ENCODE measurements at regions not wholly inside any gene's neighbourhood (a gene's known extent, or its start where the extent isn't known, plus 50 kb on each side); places are given as distances from the start of the nearest gene placed in this dataset.

DNA sequence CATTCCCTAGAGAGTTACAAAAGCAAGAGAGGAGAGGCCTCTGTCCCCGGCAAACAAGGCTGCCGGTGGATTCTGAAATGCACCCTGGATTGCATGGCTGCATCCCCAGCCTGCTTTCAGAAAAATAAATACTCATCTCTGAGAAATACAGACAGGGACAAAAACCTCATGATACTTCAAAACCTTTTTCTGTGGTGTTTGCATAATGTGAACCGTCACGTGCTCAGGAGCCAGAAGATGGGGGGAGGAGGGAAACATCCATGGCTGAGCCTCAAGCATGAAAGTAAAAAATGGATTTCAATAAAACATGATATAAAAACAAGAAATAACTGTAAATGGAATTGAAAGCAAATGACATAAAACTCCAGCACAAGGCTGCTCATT is 198.5 kb upstream of the NCAM1 start:
- Histone ChIP-seq H2BK15ac (ENCODE audit: low read length) (no peak overlapping the region), H2BK5ac (ENCODE audit: low read depth, low read length) (no peak overlapping the region), H3K18ac (ENCODE audit: extremely low read depth, low read length) (no peak overlapping the region), H3K4me2 (ENCODE audit: insufficient read depth in 1 of 2, low read depth in 2 of 2, low read length in 2 of 2) (no peak overlapping the region), H3K4me1 (replicated peaks in 1 of 4; ENCODE audit: control insufficient read depth in 3 of 4, insufficient read depth in 4 of 4, low read length in 3 of 4) (no peaks in the 10 kb centered on the region), H3K9me3 (ENCODE audit: insufficient read depth in 2 of 2, low read depth in 1 of 2, low read length in 1 of 2) (no peaks in the 10 kb centered on the region), H3K27me3 (replicated peaks in 1 of 4; ENCODE audit: control insufficient read depth in 3 of 4, extremely low read depth in 1 of 4, insufficient read depth in 3 of 4, low read length in 3 of 4) (no peaks in the 10 kb centered on the region), H3K4ac (replicated peaks; ENCODE audit: insufficient read length, low read depth, low read length) (no peak overlapping the region), H2AFZ (ENCODE audit: low read length) (no peak overlapping the region), H4K20me1 (replicated peaks in 1 of 2; ENCODE audit: control insufficient read depth in 1 of 2, insufficient read depth in 2 of 2, low read length in 2 of 2) (no peaks in the 10 kb centered on the region), H3K23ac (ENCODE audit: insufficient read length) (no peak overlapping the region), H4K8ac (ENCODE audit: extremely low read depth, insufficient read depth, low read length) (no peak overlapping the region), H3K9ac (replicated peaks in 1 of 4; ENCODE audit: extremely low read depth in 1 of 4, low read depth in 3 of 4, low read length in 3 of 4) (no peak overlapping the region), H3K79me1 (ENCODE audit: low read depth, low read length) (no peaks in the 10 kb centered on the region), H2AK5ac (ENCODE audit: low read depth, low read length) (no peak overlapping the region), H2BK120ac (replicated peaks; ENCODE audit: low read depth, low read length) (no peak overlapping the region), H3K23me2 (ENCODE audit: low read depth, low read length) (no peaks in the 10 kb centered on the region), H4K5ac (ENCODE audit: insufficient read length, low read depth, low read length) (no peak overlapping the region), H3K14ac (ENCODE audit: insufficient read length) (no peak overlapping the region), H3K79me2 (ENCODE audit: control insufficient read depth in 1 of 2, insufficient read depth in 2 of 2, low read length in 2 of 2) (no peaks in the 10 kb centered on the region), H4K91ac (replicated peaks; ENCODE audit: insufficient read length, low read length) (no peak overlapping the region), H3K36me3 (ENCODE audit: control insufficient read depth in 2 of 4, insufficient read depth in 4 of 4, low read length in 3 of 4) (no peaks in the 10 kb centered on the region), H2BK12ac (ENCODE audit: low read depth, low read length) (no peak overlapping the region), H2BK20ac (ENCODE audit: low read length) (no peak overlapping the region), H3K27ac (ENCODE audit: low read depth, low read length) (no peak overlapping the region), H3K56ac (replicated peaks; ENCODE audit: insufficient read length, low read depth, low read length) (no peak overlapping the region), H3K4me3 (ENCODE audit: extremely low read depth in 1 of 4, insufficient read depth in 2 of 4, low read depth in 3 of 4, low read length in 4 of 4) (no peak overlapping the region)
- no peak for FAIRE-seq
- 96% methylated on average over 4 of the region's 4 CpGs; no CpG with 5 or more reads in 1 of the 2 experiments for WGBS, 2 experiments (ENCODE audit: extremely low coverage in 1 of 2, insufficient coverage in 1 of 2, insufficient read length in 1 of 2, insufficient replicate concordance in 2 of 2, low coverage in 1 of 2, low lambda C conversion rate in 2 of 2, missing lambda C conversion rate in 1 of 2)
- POLR2A ChIA-PET (ENCODE audit: partially characterized antibody) = no interaction called here
- CTCF ChIA-PET (ENCODE audit: partially characterized antibody) = interaction anchor here (1.1 to 1.2 kb wide), 2 partner anchors 48 to 173 kb away, joined by 3 to 4 read pairs; no protein-coding TSS in a partner anchor
- no peak for DNase-seq (ENCODE audit: low read depth in 1 of 2, low spot score in 2 of 2)
- TF ChIP-seq JUND (IDR thresholded peaks at IDR 0.05; ENCODE audit: low read length) = no peak
- TF ChIP-seq, protein P1, sequence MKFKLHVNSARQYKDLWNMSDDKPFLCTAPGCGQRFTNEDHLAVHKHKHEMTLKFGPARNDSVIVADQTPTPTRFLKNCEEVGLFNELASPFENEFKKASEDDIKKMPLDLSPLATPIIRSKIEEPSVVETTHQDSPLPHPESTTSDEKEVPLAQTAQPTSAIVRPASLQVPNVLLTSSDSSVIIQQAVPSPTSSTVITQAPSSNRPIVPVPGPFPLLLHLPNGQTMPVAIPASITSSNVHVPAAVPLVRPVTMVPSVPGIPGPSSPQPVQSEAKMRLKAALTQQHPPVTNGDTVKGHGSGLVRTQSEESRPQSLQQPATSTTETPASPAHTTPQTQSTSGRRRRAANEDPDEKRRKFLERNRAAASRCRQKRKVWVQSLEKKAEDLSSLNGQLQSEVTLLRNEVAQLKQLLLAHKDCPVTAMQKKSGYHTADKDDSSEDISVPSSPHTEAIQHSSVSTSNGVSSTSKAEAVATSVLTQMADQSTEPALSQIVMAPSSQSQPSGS (IDR thresholded peaks at IDR 0.05; ENCODE audit: low read length) = no peak
- TF ChIP-seq SP1 (IDR thresholded peaks at IDR 0.05; ENCODE audit: low read depth, low read length) = no peak
- TF ChIP-seq CEBPB (IDR thresholded peaks at IDR 0.05; ENCODE audit: low read depth, low read length) = no peak
- no peak for TF ChIP-seq TAF7 (optimal IDR thresholded peaks at IDR 0.05; ENCODE audit: borderline replicate concordance, low read depth, low read length)
- no peak for TF ChIP-seq MAFK (IDR thresholded peaks at IDR 0.05; ENCODE audit: low read depth, low read length)
- TF ChIP-seq CHD1 (IDR thresholded peaks at IDR 0.05; ENCODE audit: low read depth, low read length) = no peak
- TF ChIP-seq HDAC6 (IDR thresholded peaks at IDR 0.05; ENCODE audit: low read depth, low read length) = no peak
- no peak for TF ChIP-seq BRCA1 (IDR thresholded peaks at IDR 0.05; ENCODE audit: low read depth, low read length)
- no peak for TF ChIP-seq ASH2L (IDR thresholded peaks at IDR 0.05; ENCODE audit: low read length)
- no peak for TF ChIP-seq NRF1 (IDR thresholded peaks at IDR 0.05; ENCODE audit: low read depth, low read length)
- no peak for TF ChIP-seq EP300 (IDR thresholded peaks at IDR 0.05; ENCODE audit: borderline replicate concordance in 1 of 2, low read depth in 2 of 2, low read length in 2 of 2)
- TF ChIP-seq, protein P2, sequence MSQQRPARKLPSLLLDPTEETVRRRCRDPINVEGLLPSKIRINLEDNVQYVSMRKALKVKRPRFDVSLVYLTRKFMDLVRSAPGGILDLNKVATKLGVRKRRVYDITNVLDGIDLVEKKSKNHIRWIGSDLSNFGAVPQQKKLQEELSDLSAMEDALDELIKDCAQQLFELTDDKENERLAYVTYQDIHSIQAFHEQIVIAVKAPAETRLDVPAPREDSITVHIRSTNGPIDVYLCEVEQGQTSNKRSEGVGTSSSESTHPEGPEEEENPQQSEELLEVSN (IDR thresholded peaks at IDR 0.05) = no peak
- no peak for TF ChIP-seq KDM4A (IDR thresholded peaks at IDR 0.05; ENCODE audit: low read depth, low read length, severe bottlenecking)

All from H1 (cell line).